K562 (cell line): ENCODE measurements at regions not wholly inside any gene's neighbourhood (a gene's known extent, or its start where the extent isn't known, plus 50 kb on each side); places are given as distances from the start of the nearest gene placed in this dataset.

Source experiments
- ATAC-seq: fragments of 200-7000 bp; cut with Tn5 transposase; 3 replicates; pipeline ENCODE4 v1.9.1; 2020; ENCODE audit warnings: moderate library complexity
- BruUV-seq: library from RNA; stranded (reverse); fragments of 400-500 nt; replicated peaks from 2 replicates; lab custom pipeline; 2021; lab: Mats Ljungman, UMichigan
- CTCF ChIA-PET: fragments of 300-600 bp; formaldehyde crosslinking; extraction: SDS; loops from one replicate; lab custom pipeline; 2021; ENCODE audit warnings: low intra/inter-chr PET ratio; lab: Yijun Ruan, JAX
- POLR2A ChIA-PET: fragments of 300-600, 350-650 bp; sonication (Branson Sonifier 250); formaldehyde crosslinking; extraction: SDS; loops from one replicate; lab custom pipeline; 2021; ENCODE audit warnings: antibody characterized with exemption, inconsistent platforms; lab: Yijun Ruan, JAX
- DNase-seq, 4 experiments: peaks; one replicate each; pipeline versions ENCODE4 v3.0.0 to v3.0.0-alpha.2; 2011 to 2018; ENCODE audit warnings: low spot score in 3 of 4, mixed read lengths in 3 of 4; ENCODE audit errors: extremely low read depth in 1 of 4
- FAIRE-seq: peaks from 2 replicates; lab custom pipeline; 2011; peaks lifted over from hg19 to GRCh38; lab: Jason Lieb, UNC
- H2AFZ ChIP-seq: 2 replicates; pipeline ENCODE4 v1.6.0; 2011; ENCODE audit warnings: low read depth, low read length, control low read depth, inconsistent platforms
- H3K27ac ChIP-seq: fragments of 200-600 bp; 3 replicates; pipeline ENCODE4 v1.8.0; 2011; ENCODE audit warnings: low read depth, mild to moderate bottlenecking, control low read depth, inconsistent platforms, low read length, moderate library complexity, mixed read lengths; ENCODE audit errors: extremely low read depth
- H3K27me3 ChIP-seq, 2 experiments: fragments of 300-600 bp in 1 of 2; 2 replicates in 1 of 2; 3 replicates in 1 of 2; pipeline versions ENCODE4 v1.6.0 to v1.8.0; 2011; ENCODE audit warnings: inconsistent platforms in 2 of 2, low read length in 2 of 2, mild to moderate bottlenecking in 1 of 2, mixed read lengths in 1 of 2, moderate library complexity in 1 of 2; ENCODE audit not compliant: control insufficient read depth in 2 of 2, insufficient read depth in 2 of 2
- H3K36me3 ChIP-seq: fragments of 300-600 bp; 3 replicates; pipeline ENCODE4 v1.8.0; 2011; ENCODE audit warnings: mild to moderate bottlenecking, low read length, inconsistent platforms; ENCODE audit not compliant: control insufficient read depth, insufficient read depth
- H3K4me1 ChIP-seq, 2 experiments: fragments of 200-600 bp in 1 of 2; replicated peaks in 1 of 2; 2 replicates in 1 of 2; 3 replicates in 1 of 2; pipeline versions ENCODE4 v1.5.1 to v1.8.0; 2011; ENCODE audit warnings: inconsistent platforms in 2 of 2, low read length in 2 of 2, mild to moderate bottlenecking in 1 of 2, mixed read lengths in 1 of 2, moderate library complexity in 1 of 2; ENCODE audit not compliant: control insufficient read depth in 2 of 2, insufficient read depth in 2 of 2
- H3K4me2 ChIP-seq: 2 replicates; pipeline ENCODE4 v1.6.1; 2011; ENCODE audit warnings: low read length, control low read depth, inconsistent platforms, mixed read lengths; ENCODE audit not compliant: insufficient read depth
- H3K4me3 ChIP-seq: fragments of 200-600 bp; sonication (generic), shearing (Covaris generic); 2 replicates; pipeline ENCODE4 v1.5.1; 2016; ENCODE audit warnings: control low read depth, inconsistent platforms
- H3K79me2 ChIP-seq: fragments of 200-600 bp; 3 replicates; pipeline ENCODE4 v1.8.0; 2011; ENCODE audit warnings: low read length, inconsistent platforms; ENCODE audit not compliant: control insufficient read depth, insufficient read depth
- H3K9ac ChIP-seq, 2 experiments: 2 replicates each; pipeline versions ENCODE4 v1.6.0 to v1.6.1; 2011; ENCODE audit warnings: low read depth in 2 of 2, low read length in 2 of 2, control low read depth in 1 of 2, inconsistent platforms in 1 of 2, mild to moderate bottlenecking in 1 of 2, mixed read lengths in 1 of 2; ENCODE audit not compliant: insufficient read depth in 1 of 2
- H3K9me1 ChIP-seq: one replicate; pipeline ENCODE4 v1.6.0; 2011; ENCODE audit warnings: inconsistent platforms, mild to moderate bottlenecking, low read length, moderate library complexity; ENCODE audit not compliant: control insufficient read depth, insufficient read depth
- H3K9me3 ChIP-seq: replicated peaks from 2 replicates; pipeline ENCODE4 v1.5.1; 2011; ENCODE audit warnings: low read depth, low read length, inconsistent platforms; ENCODE audit not compliant: control insufficient read depth, insufficient read depth
- H4K20me1 ChIP-seq: replicated peaks from 2 replicates; pipeline ENCODE4 v1.6.1; 2011; ENCODE audit warnings: low read length, inconsistent platforms, mixed read lengths; ENCODE audit not compliant: control insufficient read depth, insufficient read depth
- CBX3 ChIP-seq, 2 experiments: IDR thresholded peaks; 1 replicate in 1 of 2; 2 replicates in 1 of 2; pipeline ENCODE4 v1.6.1; 2012; ENCODE audit warnings: inconsistent platforms in 2 of 2, low read length in 2 of 2, borderline replicate concordance in 1 of 2, control low read depth in 1 of 2
- DACH1 ChIP-seq: fragments of 450-650 bp; IDR thresholded peaks from 2 replicates; pipeline ENCODE4 v1.6.1; 2018; ENCODE audit not compliant: partially characterized antibody
- HEY1 ChIP-seq: fragments of 250-450 bp; sonication (Bioruptor Pico); IDR thresholded peaks from 2 replicates; pipeline ENCODE4 v1.5.0; 2020; ENCODE audit warnings: mild to moderate bottlenecking, moderate library complexity, borderline replicate concordance
- HNRNPK ChIP-seq: fragments of 200-400 bp; formaldehyde crosslinking; IDR thresholded peaks from one replicate; pipeline ENCODE4 v1.6.1; 2018; ENCODE audit warnings: mild to moderate bottlenecking, low read depth, low read length; ENCODE audit not compliant: poor library complexity, severe bottlenecking
- KLF6 ChIP-seq: fragments of 250-450 bp; sonication (Bioruptor Pico); IDR thresholded peaks from 2 replicates; pipeline ENCODE4 v1.4.0; 2020; ENCODE audit warnings: mild to moderate bottlenecking, moderate library complexity, borderline replicate concordance
- L3MBTL2 ChIP-seq: fragments of 450-650 bp; IDR thresholded peaks from 2 replicates; pipeline ENCODE4 v1.6.1; 2016; ENCODE audit warnings: mild to moderate bottlenecking, moderate library complexity
- MCM7 ChIP-seq, 2 experiments: fragments of 450-650 bp; IDR thresholded peaks; 2 replicates each; pipeline ENCODE4 v1.6.1; 2016 to 2018
- SIN3A ChIP-seq, 2 experiments: fragments of 150-350 bp in 1 of 2; IDR thresholded peaks; 2 replicates each; pipeline ENCODE4 v1.6.1; 2011 to 2016; ENCODE audit warnings: borderline replicate concordance in 2 of 2, low read depth in 2 of 2, low read length in 2 of 2, mild to moderate bottlenecking in 2 of 2, moderate library complexity in 2 of 2; ENCODE audit not compliant: control insufficient read depth in 1 of 2
- U2AF2 ChIP-seq: fragments of 200-400 bp; formaldehyde crosslinking; optimal IDR thresholded peaks from 2 replicates; pipeline ENCODE3; 2017; ENCODE audit warnings: low read depth, mild to moderate bottlenecking, low read length
- XRCC5 ChIP-seq: fragments of 200-400 bp; formaldehyde crosslinking; IDR thresholded peaks from 2 replicates; pipeline ENCODE4 v1.6.1; 2017; ENCODE audit warnings: low read depth, mild to moderate bottlenecking, low read length
- WGBS: fragments of 100-300 bp; shearing (Covaris generic); methylation state at CpG from one replicate; pipeline ENCODE4 v1.1.6; 2016; ENCODE audit warnings: low coverage, mixed read lengths; ENCODE audit not compliant: insufficient coverage; ENCODE audit errors: missing lambda C conversion rate; 5-methylcytosine and 5-hydroxymethylcytosine counted together
- in situ Hi-C: fragments of 300-500 bp; cut with MboI; formaldehyde crosslinking; loops from 4 replicates; pipeline ENCODE4 v1.15.0; 2018; ENCODE audit warnings: inconsistent platforms, mixed read lengths
- intact Hi-C: fragments of 100-400 bp; cut with micrococcal nuclease; formaldehyde crosslinking; loops from 2 replicates; pipeline ENCODE4 v1.14.2; 2022
- TF ChIP-seq, protein P1 (sequence below): fragments of 450-650 bp; IDR thresholded peaks from 2 replicates; pipeline ENCODE4 v1.6.1; 2018; ENCODE audit not compliant: partially characterized antibody
- TF ChIP-seq, protein P2 (sequence below): IDR thresholded peaks from 2 replicates; pipeline ENCODE4 v1.6.1; 2011; ENCODE audit warnings: borderline replicate concordance, low read depth, mild to moderate bottlenecking, moderate library complexity, low read length; ENCODE audit not compliant: insufficient read depth, poor library complexity, severe bottlenecking
- TF ChIP-seq, protein P3 (sequence below): sonication (generic); formaldehyde crosslinking; IDR thresholded peaks from 2 replicates; pipeline ENCODE4 v1.8.0; 2023; ENCODE audit warnings: mild to moderate bottlenecking, missing genetic modification reagents

DNA sequence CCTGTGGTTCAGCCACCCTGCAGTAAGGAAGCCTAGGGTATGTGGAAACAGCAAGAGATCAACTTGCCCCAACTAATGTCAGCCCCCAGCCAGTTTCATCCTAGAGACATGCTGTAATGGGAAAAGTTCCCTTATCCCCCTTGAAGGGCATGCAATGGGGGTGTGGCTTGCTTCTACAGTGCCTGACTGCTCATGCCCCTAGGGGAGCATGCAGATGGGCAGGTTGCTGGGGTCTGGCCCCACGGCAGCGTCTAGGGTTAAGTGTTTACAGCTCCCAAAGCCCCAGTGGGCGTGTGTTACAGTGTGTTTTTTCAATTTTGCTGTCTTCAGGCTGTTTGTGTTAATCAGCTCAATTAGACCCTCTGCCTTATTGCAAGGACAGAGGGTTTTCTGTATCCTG, 1105.9 kb downstream of the AMY1C start:
- CTCF ChIA-PET: no interaction called here
- no peak for TF ChIP-seq CBX3 (IDR thresholded peaks at IDR 0.05; ENCODE audit: borderline replicate concordance in 1 of 2, low read length in 2 of 2)
- TF ChIP-seq, protein P1, sequence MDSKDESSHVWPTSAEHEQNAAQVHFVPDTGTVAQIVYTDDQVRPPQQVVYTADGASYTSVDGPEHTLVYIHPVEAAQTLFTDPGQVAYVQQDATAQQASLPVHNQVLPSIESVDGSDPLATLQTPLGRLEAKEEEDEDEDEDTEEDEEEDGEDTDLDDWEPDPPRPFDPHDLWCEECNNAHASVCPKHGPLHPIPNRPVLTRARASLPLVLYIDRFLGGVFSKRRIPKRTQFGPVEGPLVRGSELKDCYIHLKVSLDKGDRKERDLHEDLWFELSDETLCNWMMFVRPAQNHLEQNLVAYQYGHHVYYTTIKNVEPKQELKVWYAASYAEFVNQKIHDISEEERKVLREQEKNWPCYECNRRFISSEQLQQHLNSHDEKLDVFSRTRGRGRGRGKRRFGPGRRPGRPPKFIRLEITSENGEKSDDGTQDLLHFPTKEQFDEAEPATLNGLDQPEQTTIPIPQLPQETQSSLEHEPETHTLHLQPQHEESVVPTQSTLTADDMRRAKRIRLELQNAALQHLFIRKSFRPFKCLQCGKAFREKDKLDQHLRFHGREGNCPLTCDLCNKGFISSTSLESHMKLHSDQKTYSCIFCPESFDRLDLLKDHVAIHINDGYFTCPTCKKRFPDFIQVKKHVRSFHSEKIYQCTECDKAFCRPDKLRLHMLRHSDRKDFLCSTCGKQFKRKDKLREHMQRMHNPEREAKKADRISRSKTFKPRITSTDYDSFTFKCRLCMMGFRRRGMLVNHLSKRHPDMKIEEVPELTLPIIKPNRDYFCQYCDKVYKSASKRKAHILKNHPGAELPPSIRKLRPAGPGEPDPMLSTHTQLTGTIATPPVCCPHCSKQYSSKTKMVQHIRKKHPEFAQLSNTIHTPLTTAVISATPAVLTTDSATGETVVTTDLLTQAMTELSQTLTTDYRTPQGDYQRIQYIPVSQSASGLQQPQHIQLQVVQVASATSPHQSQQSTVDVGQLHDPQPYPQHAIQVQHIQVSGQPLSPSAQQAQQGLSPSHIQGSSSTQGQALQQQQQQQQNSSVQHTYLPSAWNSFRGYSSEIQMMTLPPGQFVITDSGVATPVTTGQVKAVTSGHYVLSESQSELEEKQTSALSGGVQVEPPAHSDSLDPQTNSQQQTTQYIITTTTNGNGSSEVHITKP: no peak
- no peak for TF ChIP-seq XRCC5
- TF ChIP-seq, protein P2, sequence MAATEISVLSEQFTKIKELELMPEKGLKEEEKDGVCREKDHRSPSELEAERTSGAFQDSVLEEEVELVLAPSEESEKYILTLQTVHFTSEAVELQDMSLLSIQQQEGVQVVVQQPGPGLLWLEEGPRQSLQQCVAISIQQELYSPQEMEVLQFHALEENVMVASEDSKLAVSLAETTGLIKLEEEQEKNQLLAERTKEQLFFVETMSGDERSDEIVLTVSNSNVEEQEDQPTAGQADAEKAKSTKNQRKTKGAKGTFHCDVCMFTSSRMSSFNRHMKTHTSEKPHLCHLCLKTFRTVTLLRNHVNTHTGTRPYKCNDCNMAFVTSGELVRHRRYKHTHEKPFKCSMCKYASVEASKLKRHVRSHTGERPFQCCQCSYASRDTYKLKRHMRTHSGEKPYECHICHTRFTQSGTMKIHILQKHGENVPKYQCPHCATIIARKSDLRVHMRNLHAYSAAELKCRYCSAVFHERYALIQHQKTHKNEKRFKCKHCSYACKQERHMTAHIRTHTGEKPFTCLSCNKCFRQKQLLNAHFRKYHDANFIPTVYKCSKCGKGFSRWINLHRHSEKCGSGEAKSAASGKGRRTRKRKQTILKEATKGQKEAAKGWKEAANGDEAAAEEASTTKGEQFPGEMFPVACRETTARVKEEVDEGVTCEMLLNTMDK: no peak
- TF ChIP-seq U2AF2: no peak
- no peak for TF ChIP-seq MCM7 (IDR thresholded peaks at IDR 0.05)
- no peak for TF ChIP-seq HEY1 (CRISPR knock-in tag)
- TF ChIP-seq KLF6 (CRISPR knock-in tag): no peak
- no peak for TF ChIP-seq HNRNPK
- no peak for TF ChIP-seq L3MBTL2
- no peak for TF ChIP-seq DACH1
- TF ChIP-seq SIN3A (IDR thresholded peaks at IDR 0.05; ENCODE audit: borderline replicate concordance in 2 of 2, control insufficient read depth in 1 of 2, low read depth in 2 of 2, low read length in 2 of 2): no peak
- TF ChIP-seq, protein P3, sequence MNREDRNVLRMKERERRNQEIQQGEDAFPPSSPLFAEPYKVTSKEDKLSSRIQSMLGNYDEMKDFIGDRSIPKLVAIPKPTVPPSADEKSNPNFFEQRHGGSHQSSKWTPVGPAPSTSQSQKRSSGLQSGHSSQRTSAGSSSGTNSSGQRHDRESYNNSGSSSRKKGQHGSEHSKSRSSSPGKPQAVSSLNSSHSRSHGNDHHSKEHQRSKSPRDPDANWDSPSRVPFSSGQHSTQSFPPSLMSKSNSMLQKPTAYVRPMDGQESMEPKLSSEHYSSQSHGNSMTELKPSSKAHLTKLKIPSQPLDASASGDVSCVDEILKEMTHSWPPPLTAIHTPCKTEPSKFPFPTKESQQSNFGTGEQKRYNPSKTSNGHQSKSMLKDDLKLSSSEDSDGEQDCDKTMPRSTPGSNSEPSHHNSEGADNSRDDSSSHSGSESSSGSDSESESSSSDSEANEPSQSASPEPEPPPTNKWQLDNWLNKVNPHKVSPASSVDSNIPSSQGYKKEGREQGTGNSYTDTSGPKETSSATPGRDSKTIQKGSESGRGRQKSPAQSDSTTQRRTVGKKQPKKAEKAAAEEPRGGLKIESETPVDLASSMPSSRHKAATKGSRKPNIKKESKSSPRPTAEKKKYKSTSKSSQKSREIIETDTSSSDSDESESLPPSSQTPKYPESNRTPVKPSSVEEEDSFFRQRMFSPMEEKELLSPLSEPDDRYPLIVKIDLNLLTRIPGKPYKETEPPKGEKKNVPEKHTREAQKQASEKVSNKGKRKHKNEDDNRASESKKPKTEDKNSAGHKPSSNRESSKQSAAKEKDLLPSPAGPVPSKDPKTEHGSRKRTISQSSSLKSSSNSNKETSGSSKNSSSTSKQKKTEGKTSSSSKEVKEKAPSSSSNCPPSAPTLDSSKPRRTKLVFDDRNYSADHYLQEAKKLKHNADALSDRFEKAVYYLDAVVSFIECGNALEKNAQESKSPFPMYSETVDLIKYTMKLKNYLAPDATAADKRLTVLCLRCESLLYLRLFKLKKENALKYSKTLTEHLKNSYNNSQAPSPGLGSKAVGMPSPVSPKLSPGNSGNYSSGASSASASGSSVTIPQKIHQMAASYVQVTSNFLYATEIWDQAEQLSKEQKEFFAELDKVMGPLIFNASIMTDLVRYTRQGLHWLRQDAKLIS (CRISPR knock-in tag): no peak

More for the DNA sequence above, 1105.9 kb downstream of the AMY1C start:
- FAIRE-seq (no peak), ATAC-seq (no peak), DNase-seq (no peak)
- intact Hi-C loops: no loop called here
- Histone ChIP-seq H3K4me1 (no peaks in the 10 kb centered on the region), H3K9me1 (no peaks in the 10 kb centered on the region), H3K4me2 (no peak overlapping the region), H3K36me3 (no peaks in the 10 kb centered on the region), H3K27ac (no peak overlapping the region), H3K9ac (no peak overlapping the region), H2AFZ (no peak overlapping the region), H3K79me2 (no peaks in the 10 kb centered on the region), H4K20me1 (no peaks in the 10 kb centered on the region), H3K4me3 (no peak overlapping the region), H3K9me3 (no peaks in the 10 kb centered on the region), H3K27me3 (no peaks in the 10 kb centered on the region)
- no TSS peak for BruUV-seq
- POLR2A ChIA-PET: no interaction called here
- in situ Hi-C loops: no loop called here
- 0% methylated on average over 3 of the region's 3 CpGs for WGBS
